ENCODE measurements at regions not wholly inside any gene's neighbourhood (a gene's known extent, or its start where the extent isn't known, plus 50 kb on each side); places are given as distances from the start of the nearest gene placed in this dataset.

DNA sequence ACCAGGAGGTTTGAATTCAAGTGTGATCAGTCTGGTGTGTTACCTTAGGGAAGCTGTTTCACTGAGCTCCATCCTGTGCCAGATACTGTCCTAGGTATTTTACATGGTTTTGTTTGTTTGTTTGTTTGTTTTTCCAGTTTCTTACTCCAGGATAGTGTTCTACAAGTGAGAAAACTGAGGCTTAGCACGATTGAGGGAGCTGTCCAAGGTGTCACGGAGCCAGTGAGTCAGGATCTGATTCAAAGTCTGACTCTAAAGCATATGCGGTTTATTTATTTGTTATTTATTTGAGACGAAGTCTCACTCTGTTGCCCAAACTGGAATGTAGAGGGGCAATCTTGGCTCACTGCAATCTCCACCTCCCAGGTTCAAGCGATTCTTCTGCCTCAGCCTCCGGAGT, 79.7 kb upstream of the GNG2 start:
- no peak overlapping the region for H2AFZ ChIP-seq (ENCODE audit: low read length)
- no peaks in the 10 kb centered on the region for H3K27me3 ChIP-seq (ENCODE audit: control insufficient read depth, insufficient read depth, low read length)
- no peaks in the 10 kb centered on the region for H3K9me3 ChIP-seq (ENCODE audit: control insufficient read depth, insufficient read depth, low read depth, low read length)
- no peak overlapping the region for H3K9ac ChIP-seq (ENCODE audit: insufficient read depth, low read length)
- H3K4me1 ChIP-seq (ENCODE audit: control insufficient read depth, extremely low read depth, insufficient read depth, low read length): no peaks in the 10 kb centered on the region
- H4K20me1 ChIP-seq (ENCODE audit: control insufficient read depth, extremely low read depth, insufficient read depth, low read length): no peaks in the 10 kb centered on the region
- no peak overlapping the region for H3K4me3 ChIP-seq (replicated peaks in 1 of 4; ENCODE audit: control extremely low read depth in 1 of 4, insufficient read depth in 1 of 4, low read depth in 3 of 4, low read length in 4 of 4)
- no peak overlapping the region for H3K4me2 ChIP-seq (ENCODE audit: extremely low read depth, insufficient read depth, low read length)
- no peaks in the 10 kb centered on the region for H3K79me2 ChIP-seq (ENCODE audit: control insufficient read depth, insufficient read depth, low read length)
- no peak overlapping the region for H3K27ac ChIP-seq (ENCODE audit: insufficient read depth, low read length)
- TF ChIP-seq EZH2 (IDR thresholded peaks at IDR 0.05; ENCODE audit: low read length, missing control alignments): no peak
- TF ChIP-seq, protein P1, sequence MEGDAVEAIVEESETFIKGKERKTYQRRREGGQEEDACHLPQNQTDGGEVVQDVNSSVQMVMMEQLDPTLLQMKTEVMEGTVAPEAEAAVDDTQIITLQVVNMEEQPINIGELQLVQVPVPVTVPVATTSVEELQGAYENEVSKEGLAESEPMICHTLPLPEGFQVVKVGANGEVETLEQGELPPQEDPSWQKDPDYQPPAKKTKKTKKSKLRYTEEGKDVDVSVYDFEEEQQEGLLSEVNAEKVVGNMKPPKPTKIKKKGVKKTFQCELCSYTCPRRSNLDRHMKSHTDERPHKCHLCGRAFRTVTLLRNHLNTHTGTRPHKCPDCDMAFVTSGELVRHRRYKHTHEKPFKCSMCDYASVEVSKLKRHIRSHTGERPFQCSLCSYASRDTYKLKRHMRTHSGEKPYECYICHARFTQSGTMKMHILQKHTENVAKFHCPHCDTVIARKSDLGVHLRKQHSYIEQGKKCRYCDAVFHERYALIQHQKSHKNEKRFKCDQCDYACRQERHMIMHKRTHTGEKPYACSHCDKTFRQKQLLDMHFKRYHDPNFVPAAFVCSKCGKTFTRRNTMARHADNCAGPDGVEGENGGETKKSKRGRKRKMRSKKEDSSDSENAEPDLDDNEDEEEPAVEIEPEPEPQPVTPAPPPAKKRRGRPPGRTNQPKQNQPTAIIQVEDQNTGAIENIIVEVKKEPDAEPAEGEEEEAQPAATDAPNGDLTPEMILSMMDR (conservative IDR thresholded peaks at IDR 0.05 in 1 of 2, IDR thresholded peaks at IDR 0.05 in 1 of 2; ENCODE audit: low read depth in 1 of 2, low read length in 2 of 2): no peak
- no peaks in the 10 kb centered on the region for H3K36me3 ChIP-seq (ENCODE audit: control insufficient read depth, insufficient read depth, low read length)
- DNase-seq (ENCODE audit: low read depth in 2 of 2): peak; percentile 23 to 34

DNA sequence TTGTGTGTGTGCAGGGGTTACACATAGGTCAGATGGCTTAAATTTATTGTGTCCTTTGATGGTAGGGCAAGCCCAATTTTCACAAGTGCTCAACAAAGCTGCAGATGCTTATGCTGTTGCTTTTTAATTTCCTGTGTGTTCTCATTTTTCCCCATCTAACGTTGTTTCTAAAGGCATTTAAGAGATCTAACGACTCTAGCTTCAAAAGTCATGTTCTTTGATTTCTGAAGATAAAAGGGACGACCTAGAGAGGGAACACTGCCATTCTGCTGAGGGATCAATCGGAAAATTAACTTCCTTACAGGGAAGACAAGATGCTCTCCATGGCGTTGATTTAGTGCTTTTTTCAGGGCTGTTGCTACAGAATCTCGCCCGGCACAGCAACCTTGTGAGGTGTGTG, 79.0 kb upstream of the GNG2 start:
- TF ChIP-seq EZH2 (IDR thresholded peaks at IDR 0.05; ENCODE audit: low read length, missing control alignments): no peak
- TF ChIP-seq, protein P1 (conservative IDR thresholded peaks at IDR 0.05 in 1 of 2, IDR thresholded peaks at IDR 0.05 in 1 of 2; ENCODE audit: low read depth in 1 of 2, low read length in 2 of 2): no peak
- Histone ChIP-seq H3K4me2 (ENCODE audit: extremely low read depth, insufficient read depth, low read length) (no peak overlapping the region), H4K20me1 (ENCODE audit: control insufficient read depth, extremely low read depth, insufficient read depth, low read length) (no peaks in the 10 kb centered on the region), H3K27ac (ENCODE audit: insufficient read depth, low read length) (no peak overlapping the region), H3K4me3 (replicated peaks in 1 of 4; ENCODE audit: control extremely low read depth in 1 of 4, insufficient read depth in 1 of 4, low read depth in 3 of 4, low read length in 4 of 4) (no peak overlapping the region), H2AFZ (ENCODE audit: low read length) (no peak overlapping the region), H3K9me3 (ENCODE audit: control insufficient read depth, insufficient read depth, low read depth, low read length) (no peaks in the 10 kb centered on the region), H3K27me3 (ENCODE audit: control insufficient read depth, insufficient read depth, low read length) (no peaks in the 10 kb centered on the region), H3K9ac (ENCODE audit: insufficient read depth, low read length) (no peak overlapping the region), H3K4me1 (ENCODE audit: control insufficient read depth, extremely low read depth, insufficient read depth, low read length) (no peaks in the 10 kb centered on the region), H3K79me2 (ENCODE audit: control insufficient read depth, insufficient read depth, low read length) (no peaks in the 10 kb centered on the region), H3K36me3 (ENCODE audit: control insufficient read depth, insufficient read depth, low read length) (no peaks in the 10 kb centered on the region)
- DNase-seq (ENCODE audit: low read depth in 2 of 2): no peak

DNA sequence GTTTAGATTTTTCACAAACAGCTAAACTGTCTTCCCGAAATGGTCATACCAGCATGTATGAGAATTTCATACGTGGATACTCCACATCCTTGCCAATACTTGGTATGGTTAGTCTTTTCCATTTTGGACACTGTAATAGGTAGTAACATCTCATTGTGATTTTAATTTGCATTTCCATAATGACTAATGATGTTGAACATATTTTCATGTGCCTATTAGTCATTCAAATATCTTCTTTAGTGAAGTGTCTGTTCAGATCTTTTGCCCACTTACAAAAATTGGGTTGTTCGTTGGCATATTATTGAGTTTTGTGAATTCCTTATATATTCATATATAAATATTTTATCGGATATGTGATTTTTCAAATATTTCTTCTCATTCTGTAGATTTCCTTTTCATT, 78.0 kb upstream of the GNG2 start:
- no peaks in the 10 kb centered on the region for H3K36me3 ChIP-seq (ENCODE audit: control insufficient read depth, insufficient read depth, low read length)

More for the DNA sequence above, 78.0 kb upstream of the GNG2 start:
- no peak overlapping the region for H3K9ac ChIP-seq (ENCODE audit: insufficient read depth, low read length)
- no peak overlapping the region for H3K4me3 ChIP-seq (replicated peaks in 1 of 4; ENCODE audit: control extremely low read depth in 1 of 4, insufficient read depth in 1 of 4, low read depth in 3 of 4, low read length in 4 of 4)
- no peak overlapping the region for H3K27ac ChIP-seq (ENCODE audit: insufficient read depth, low read length)
- no peak for TF ChIP-seq EZH2 (IDR thresholded peaks at IDR 0.05; ENCODE audit: low read length, missing control alignments)
- TF ChIP-seq, protein P1 (conservative IDR thresholded peaks at IDR 0.05 in 1 of 2, IDR thresholded peaks at IDR 0.05 in 1 of 2; ENCODE audit: low read depth in 1 of 2, low read length in 2 of 2): no peak
- no peaks in the 10 kb centered on the region for H3K79me2 ChIP-seq (ENCODE audit: control insufficient read depth, insufficient read depth, low read length)
- no peaks in the 10 kb centered on the region for H3K27me3 ChIP-seq (ENCODE audit: control insufficient read depth, insufficient read depth, low read length)
- H3K9me3 ChIP-seq (ENCODE audit: control insufficient read depth, insufficient read depth, low read depth, low read length): no peaks in the 10 kb centered on the region
- DNase-seq (ENCODE audit: low read depth in 2 of 2): no peak
- H4K20me1 ChIP-seq (ENCODE audit: control insufficient read depth, extremely low read depth, insufficient read depth, low read length): no peaks in the 10 kb centered on the region
- no peak overlapping the region for H2AFZ ChIP-seq (ENCODE audit: low read length)
- no peaks in the 10 kb centered on the region for H3K4me1 ChIP-seq (ENCODE audit: control insufficient read depth, extremely low read depth, insufficient read depth, low read length)
- H3K4me2 ChIP-seq (ENCODE audit: extremely low read depth, insufficient read depth, low read length): no peak overlapping the region

Measured in fibroblast of lung (primary cell).